OCI-LY7 (cell line): ENCODE measurements at regions not wholly inside any gene's neighbourhood (a gene's known extent, or its start where the extent isn't known, plus 50 kb on each side); places are given as distances from the start of the nearest gene placed in this dataset.
A peak's percentile ranks its signal among the peaks of the same experiment; 100 is the strongest.

ENCODE experiments used
- BruUV-seq: library from RNA; stranded (reverse); fragments of 400-500 nt; replicated peaks from 2 replicates; lab custom pipeline; 2021; lab: Mats Ljungman, UMichigan
- CTCF ChIA-PET: fragments of 300-600 bp; sonication (Branson Sonifier 250); formaldehyde crosslinking; loops from one replicate; lab custom pipeline; 2022; ENCODE audit warnings: antibody characterized with exemption; ENCODE audit not compliant: unreplicated experiment; lab: Charles Lee
- POLR2A ChIA-PET: fragments of 300-600 bp; sonication (Branson Sonifier 250); formaldehyde crosslinking; loops from one replicate; lab custom pipeline; 2022; ENCODE audit warnings: antibody characterized with exemption; lab: Charles Lee
- DNase-seq: peaks from one replicate; pipeline ENCODE4 v3.0.0-alpha.2; 2015; ENCODE audit warnings: low spot score
- H2AFZ ChIP-seq: fragments of 200-600 bp; sonication (generic), shearing (Covaris generic); 2 replicates; pipeline ENCODE4 v1.6.1; 2014; ENCODE audit warnings: mild to moderate bottlenecking, antibody characterized with exemption, low read length, moderate library complexity
- H3K27ac ChIP-seq: fragments of 200-600 bp; sonication (generic); 2 replicates; pipeline ENCODE4 v1.5.1; 2014; ENCODE audit warnings: mixed run types, low read depth, mild to moderate bottlenecking, moderate library complexity, low read length, inconsistent platforms; ENCODE audit not compliant: poor library complexity, severe bottlenecking
- H3K36me3 ChIP-seq: fragments of 200-600 bp; sonication (generic); 2 replicates; pipeline ENCODE4 v1.6.1; 2014; ENCODE audit warnings: mild to moderate bottlenecking, antibody characterized with exemption, low read length, moderate library complexity, mixed read lengths; ENCODE audit not compliant: insufficient read depth
- H3K4me1 ChIP-seq: fragments of 200-600 bp; sonication (generic); 2 replicates; pipeline ENCODE4 v1.5.1; 2014; ENCODE audit warnings: mild to moderate bottlenecking, low read length; ENCODE audit not compliant: insufficient read depth, poor library complexity, severe bottlenecking
- H3K4me2 ChIP-seq: fragments of 200-600 bp; sonication (generic); 2 replicates; pipeline ENCODE4 v1.6.1; 2014; ENCODE audit warnings: mild to moderate bottlenecking, low read length
- H3K4me3 ChIP-seq: fragments of 200-600 bp; sonication (generic); 2 replicates; pipeline ENCODE4 v1.5.1; 2014; ENCODE audit warnings: mild to moderate bottlenecking, low read depth, low read length; ENCODE audit not compliant: poor library complexity, severe bottlenecking
- H3K79me2 ChIP-seq: fragments of 200-600 bp; sonication (generic); 2 replicates; pipeline ENCODE4 v1.6.1; 2016; ENCODE audit warnings: low read depth, mild to moderate bottlenecking, low read length, moderate library complexity, mixed read lengths; ENCODE audit not compliant: insufficient read depth
- H3K9me2 ChIP-seq: fragments of 200-600 bp; sonication (generic); 2 replicates; pipeline ENCODE4 v1.6.1; 2016; ENCODE audit warnings: mild to moderate bottlenecking, low read length, mixed read lengths; ENCODE audit not compliant: insufficient read depth
- H3K9me3 ChIP-seq: fragments of 200-600 bp; sonication (generic); 2 replicates; pipeline ENCODE4 v1.6.1; 2014; ENCODE audit warnings: mild to moderate bottlenecking, mixed run types, low read length, mixed read lengths
- H4K20me1 ChIP-seq: fragments of 200-600 bp; sonication (generic); 2 replicates; pipeline ENCODE4 v1.6.1; 2014; ENCODE audit warnings: mild to moderate bottlenecking, antibody characterized with exemption, low read length, moderate library complexity, mixed read lengths; ENCODE audit not compliant: insufficient read depth
- CTCF ChIP-seq: fragments of 200-600 bp; sonication (generic); conservative IDR thresholded peaks from 2 replicates; pipeline ENCODE4 v1.5.1; 2014; ENCODE audit warnings: mild to moderate bottlenecking, antibody characterized with exemption, low read length, moderate library complexity, mixed read lengths
- EZH2phosphoT487 ChIP-seq: fragments of 200-600 bp; sonication (generic); IDR thresholded peaks from 2 replicates; pipeline ENCODE4 v1.6.1; 2018; ENCODE audit warnings: low read depth, borderline replicate concordance, mild to moderate bottlenecking, mixed run types, antibody characterized with exemption, low read length, moderate library complexity, mixed read lengths
- intact Hi-C: fragments of 100-400 bp; cut with micrococcal nuclease; formaldehyde crosslinking; loops from one replicate; pipeline ENCODE4 v1.10.0; 2022; ENCODE audit not compliant: unreplicated experiment

- POLR2A ChIA-PET = no interaction called here
- no TSS peak for BruUV-seq
Observed at GRCh38 chr14:86168371-86168770, 638.4 kb downstream of the FLRT2 start.

GRCh38 chr14:86166541-86166940 is 636.6 kb downstream of the FLRT2 start:
- POLR2A ChIA-PET = no interaction called here
- intact Hi-C loops = no loop called here
- no peak overlapping the region for H2AFZ ChIP-seq
- no peak for TF ChIP-seq CTCF
- TF ChIP-seq EZH2phosphoT487 = no peak
- CTCF ChIA-PET = no interaction called here
- no peak overlapping the region for H3K4me3 ChIP-seq
- no peak overlapping the region for H3K27ac ChIP-seq
- H3K36me3 ChIP-seq = no peaks in the 10 kb centered on the region
- no peak for DNase-seq
- no peaks in the 10 kb centered on the region for H3K9me3 ChIP-seq
- no peaks in the 10 kb centered on the region for H3K9me2 ChIP-seq
- H3K79me2 ChIP-seq = no peaks in the 10 kb centered on the region
- no peak overlapping the region for H3K4me2 ChIP-seq
- no peaks in the 10 kb centered on the region for H4K20me1 ChIP-seq
- no TSS peak for BruUV-seq
- H3K4me1 ChIP-seq = no peaks in the 10 kb centered on the region

More at GRCh38 chr14:86168371-86168770, 638.4 kb downstream of the FLRT2 start:
- no peak overlapping the region for H3K4me3 ChIP-seq
- TF ChIP-seq CTCF = no peak
- TF ChIP-seq EZH2phosphoT487 = no peak
- no peaks in the 10 kb centered on the region for H3K79me2 ChIP-seq
- no peak for DNase-seq
- H3K36me3 ChIP-seq = no peaks in the 10 kb centered on the region
- H3K4me1 ChIP-seq = no peaks in the 10 kb centered on the region
- H3K9me2 ChIP-seq = no peaks in the 10 kb centered on the region
- H2AFZ ChIP-seq = no peak overlapping the region
- no peak overlapping the region for H3K27ac ChIP-seq
- H3K4me2 ChIP-seq = no peak overlapping the region
- intact Hi-C loops = no loop called here
- H4K20me1 ChIP-seq = no peaks in the 10 kb centered on the region
- CTCF ChIA-PET = no interaction called here
- no peaks in the 10 kb centered on the region for H3K9me3 ChIP-seq

- DNase-seq = no peak
- intact Hi-C loops = no loop called here
- Histone ChIP-seq H3K4me1 (no peaks in the 10 kb centered on the region), H3K9me2 (no peaks in the 10 kb centered on the region), H3K9me3 (no peaks in the 10 kb centered on the region), H3K79me2 (no peaks in the 10 kb centered on the region), H4K20me1 (no peaks in the 10 kb centered on the region), H3K4me2 (no peak overlapping the region), H3K36me3 (no peaks in the 10 kb centered on the region), H3K27ac (no peak overlapping the region), H2AFZ (no peak overlapping the region), H3K4me3 (no peak overlapping the region)
- TF ChIP-seq EZH2phosphoT487 = no peak
- peak; percentile 49 for TF ChIP-seq CTCF
- no TSS peak for BruUV-seq
- ChIA-PET CTCF (no interaction called here), POLR2A (no interaction called here)
Observed at GRCh38 chr14:86153480-86153879, 623.5 kb downstream of the FLRT2 start.
